ENCODE measurements at regions not wholly inside any gene's neighbourhood (a gene's known extent, or its start where the extent isn't known, plus 50 kb on each side); places are given as distances from the start of the nearest gene placed in this dataset.

GRCh38 chr6:139944131-139944530 is 569.7 kb upstream of the CITED2 start:
- TF ChIP-seq POLR2A (IDR thresholded peaks at IDR 0.05) (no peak), CTCF (IDR thresholded peaks at IDR 0.05) (no peak)
- H3K36me3 ChIP-seq (replicated peaks in 1 of 2), result no peaks in the 10 kb centered on the region
- no peak overlapping the region for H3K27ac ChIP-seq
- DNase-seq, result no peak
- no peaks in the 10 kb centered on the region for H3K27me3 ChIP-seq
- intact Hi-C loops (cut with DNase I), result no loop called here
- H3K9me3 ChIP-seq (replicated peaks in 1 of 3), result no peaks in the 10 kb centered on the region
- 77 to 84% (median 80%) methylated on average over 3 of the region's 3 CpGs for WGBS, 4 donors
- no peak overlapping the region for H3K4me3 ChIP-seq
- H3K4me1 ChIP-seq (replicated peaks in 1 of 2), result peaks cover 0 to 8% of the 10 kb centered on the region in 2 donors

DNA sequence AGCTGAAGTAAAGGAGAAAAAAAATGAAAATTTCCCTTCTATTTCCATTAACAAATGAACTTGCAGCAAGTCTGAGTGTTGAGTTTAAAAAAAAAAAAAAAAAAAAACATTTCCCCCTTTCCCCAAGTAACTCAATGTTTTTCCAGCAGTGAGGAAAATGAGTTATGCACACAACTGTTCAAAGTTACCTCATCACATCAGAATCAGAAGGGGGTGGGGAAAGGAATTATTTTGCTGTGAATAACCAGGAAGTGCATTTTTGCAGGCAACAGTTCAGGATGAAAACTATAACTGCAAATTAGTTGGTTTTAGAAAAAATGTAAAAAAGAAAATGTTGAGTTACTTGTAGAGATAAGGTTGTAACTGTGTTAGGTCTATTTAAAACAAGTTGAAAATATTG is 568.9 kb upstream of the CITED2 start:
- Histone ChIP-seq H3K36me3 (replicated peaks in 1 of 2) (no peaks in the 10 kb centered on the region), H3K9me3 (replicated peaks in 1 of 3) (no peaks in the 10 kb centered on the region), H3K27me3 (no peaks in the 10 kb centered on the region), H3K27ac (no peak overlapping the region), H3K4me1 (replicated peaks in 1 of 2) (peaks cover 0 to 8% of the 10 kb centered on the region in 2 donors), H3K4me3 (no peak overlapping the region)
- intact Hi-C loops (cut with DNase I), result no loop called here
- TF ChIP-seq CTCF (IDR thresholded peaks at IDR 0.05), result no peak
- no peak for TF ChIP-seq POLR2A (IDR thresholded peaks at IDR 0.05)
- no peak for DNase-seq

GRCh38 chr6:139942331-139942730 is 567.9 kb upstream of the CITED2 start:
- no peaks in the 10 kb centered on the region for H3K36me3 ChIP-seq (replicated peaks in 1 of 2)
- DNase-seq, result no peak
- H3K27me3 ChIP-seq, result no peaks in the 10 kb centered on the region
- peaks cover 0 to 8% of the 10 kb centered on the region in 2 donors for H3K4me1 ChIP-seq (replicated peaks in 1 of 2)
- TF ChIP-seq POLR2A (IDR thresholded peaks at IDR 0.05), result no peak
- no peak for TF ChIP-seq CTCF (IDR thresholded peaks at IDR 0.05)
- H3K9me3 ChIP-seq (replicated peaks in 1 of 3), result no peaks in the 10 kb centered on the region
- WGBS, 4 donors, result 71 to 84% (median 77%) methylated on average over 5 of the region's 5 CpGs
- no peak overlapping the region for H3K27ac ChIP-seq
- intact Hi-C loops (cut with DNase I), result no loop called here
- H3K4me3 ChIP-seq, result no peak overlapping the region

- TF ChIP-seq POLR2A (IDR thresholded peaks at IDR 0.05), result no peak
- TF ChIP-seq CTCF (IDR thresholded peaks at IDR 0.05), result no peak
- Histone ChIP-seq H3K27me3 (no peaks in the 10 kb centered on the region), H3K9me3 (replicated peaks in 1 of 3) (no peaks in the 10 kb centered on the region), H3K36me3 (replicated peaks in 1 of 2) (no peaks in the 10 kb centered on the region), H3K4me1 (replicated peaks in 1 of 2) (peaks cover 0 to 8% of the 10 kb centered on the region in 2 donors), H3K27ac (no peak overlapping the region), H3K4me3 (no peak overlapping the region)
- WGBS, 4 donors, result 22 to 92% (median 25%) methylated on average over 3 of the region's 3 CpGs
- no peak for DNase-seq
- intact Hi-C loops (cut with DNase I), result no loop called here
Measured at GRCh38 chr6:139941826-139942225, 567.4 kb upstream of the CITED2 start.
